ENCODE measurements at regions not wholly inside any gene's neighbourhood (a gene's known extent, or its start where the extent isn't known, plus 50 kb on each side); places are given as distances from the start of the nearest gene placed in this dataset.
A peak's percentile ranks its signal among the peaks of the same experiment; 100 is the strongest.

DNA sequence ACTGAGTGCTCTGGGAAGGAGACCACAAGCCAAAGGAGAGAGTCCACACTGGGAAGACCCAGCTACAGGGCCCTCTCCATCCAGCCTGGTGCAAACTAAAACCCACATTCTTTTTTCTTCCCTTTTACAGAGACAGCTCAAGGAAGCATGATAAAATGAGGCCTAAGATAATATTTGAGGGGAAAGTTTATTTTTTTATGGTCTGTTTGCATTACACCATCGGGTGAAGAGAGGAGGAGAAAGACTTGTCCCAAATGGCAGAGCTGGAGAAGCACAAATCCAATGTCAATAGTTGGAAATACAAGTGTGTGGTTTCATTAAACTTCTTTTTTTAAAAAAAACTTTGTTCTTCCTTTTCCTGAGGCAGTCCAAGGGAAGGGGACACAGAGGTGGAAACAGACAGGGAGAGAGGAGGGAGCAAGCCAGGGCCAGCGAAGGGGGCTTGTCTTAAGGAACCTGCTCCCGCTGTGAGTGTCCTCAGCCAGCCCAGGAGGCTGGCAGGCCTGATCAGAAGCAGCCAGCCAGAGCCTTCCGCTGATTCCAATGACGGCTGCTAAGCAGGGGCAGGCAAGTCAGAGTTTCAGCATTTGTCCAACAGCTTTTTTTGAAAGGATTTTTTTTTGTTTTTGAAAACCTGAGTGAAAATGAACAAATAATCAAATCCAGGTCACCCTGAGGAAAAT is 203.8 kb upstream of the SIX2 start:
- H3K27ac ChIP-seq (ENCODE audit: low read length): no peak overlapping the region
- no peak overlapping the region for H3K4me2 ChIP-seq (ENCODE audit: low read length)
- H2AFZ ChIP-seq (ENCODE audit: low read depth, low read length): no peak overlapping the region
- no peak overlapping the region for H3K4me3 ChIP-seq (ENCODE audit: low read length)
- no peak overlapping the region for H3K9ac ChIP-seq (ENCODE audit: low read length)
- no peaks in the 10 kb centered on the region for H4K20me1 ChIP-seq (ENCODE audit: insufficient read depth, low read length)
- H3K27me3 ChIP-seq (ENCODE audit: low read depth, low read length): peaks cover 15% of the 10 kb centered on the region
- no peaks in the 10 kb centered on the region for H3K36me3 ChIP-seq (replicated peaks; ENCODE audit: low read depth, low read length)
- H3K9me3 ChIP-seq (ENCODE audit: insufficient read depth, low read length): no peaks in the 10 kb centered on the region
- H3K79me2 ChIP-seq (ENCODE audit: low read length): no peaks in the 10 kb centered on the region
- peaks cover 7% of the 10 kb centered on the region for H3K4me1 ChIP-seq (ENCODE audit: low read length)
- TF ChIP-seq EZH2phosphoT487 (IDR thresholded peaks at IDR 0.05; ENCODE audit: low read depth): no peak

DNA sequence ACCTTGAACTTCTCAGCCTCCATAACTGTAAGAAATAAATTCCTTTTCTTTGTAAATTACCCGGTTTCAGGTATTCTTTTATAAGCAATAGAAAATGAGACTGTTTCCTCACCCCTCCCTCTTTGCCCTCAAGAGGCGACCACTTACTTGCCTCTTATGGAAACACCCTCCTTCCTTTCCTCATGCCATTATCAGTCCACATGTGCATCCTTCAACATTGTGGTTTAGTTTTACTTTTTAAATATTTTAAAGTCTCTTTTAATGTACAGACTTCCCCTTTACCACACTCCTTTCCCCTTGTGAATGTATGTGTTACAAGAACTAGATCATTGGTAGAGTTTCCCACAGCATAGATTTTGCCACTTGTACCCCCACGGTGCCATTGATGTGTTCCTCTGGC is 202.4 kb upstream of the SIX2 start:
- no peaks in the 10 kb centered on the region for H4K20me1 ChIP-seq (ENCODE audit: insufficient read depth, low read length)
- TF ChIP-seq EZH2phosphoT487 (IDR thresholded peaks at IDR 0.05; ENCODE audit: low read depth): no peak
- TF ChIP-seq, protein P1, sequence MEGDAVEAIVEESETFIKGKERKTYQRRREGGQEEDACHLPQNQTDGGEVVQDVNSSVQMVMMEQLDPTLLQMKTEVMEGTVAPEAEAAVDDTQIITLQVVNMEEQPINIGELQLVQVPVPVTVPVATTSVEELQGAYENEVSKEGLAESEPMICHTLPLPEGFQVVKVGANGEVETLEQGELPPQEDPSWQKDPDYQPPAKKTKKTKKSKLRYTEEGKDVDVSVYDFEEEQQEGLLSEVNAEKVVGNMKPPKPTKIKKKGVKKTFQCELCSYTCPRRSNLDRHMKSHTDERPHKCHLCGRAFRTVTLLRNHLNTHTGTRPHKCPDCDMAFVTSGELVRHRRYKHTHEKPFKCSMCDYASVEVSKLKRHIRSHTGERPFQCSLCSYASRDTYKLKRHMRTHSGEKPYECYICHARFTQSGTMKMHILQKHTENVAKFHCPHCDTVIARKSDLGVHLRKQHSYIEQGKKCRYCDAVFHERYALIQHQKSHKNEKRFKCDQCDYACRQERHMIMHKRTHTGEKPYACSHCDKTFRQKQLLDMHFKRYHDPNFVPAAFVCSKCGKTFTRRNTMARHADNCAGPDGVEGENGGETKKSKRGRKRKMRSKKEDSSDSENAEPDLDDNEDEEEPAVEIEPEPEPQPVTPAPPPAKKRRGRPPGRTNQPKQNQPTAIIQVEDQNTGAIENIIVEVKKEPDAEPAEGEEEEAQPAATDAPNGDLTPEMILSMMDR (IDR thresholded peaks at IDR 0.05; ENCODE audit: low read depth, low read length): no peak
- no peak overlapping the region for H3K4me3 ChIP-seq (ENCODE audit: low read length)

GRCh38 chr2:45210462-45211195 is 201.4 kb upstream of the SIX2 start:
- Histone ChIP-seq H2AFZ (ENCODE audit: low read depth, low read length) (peak overlapping the region; percentile 89), H3K9ac (ENCODE audit: low read length) (no peak overlapping the region), H3K27me3 (ENCODE audit: low read depth, low read length) (peaks cover 6% of the 10 kb centered on the region), H3K9me3 (ENCODE audit: insufficient read depth, low read length) (no peaks in the 10 kb centered on the region), H3K27ac (ENCODE audit: low read length) (no peak overlapping the region), H3K36me3 (replicated peaks; ENCODE audit: low read depth, low read length) (no peaks in the 10 kb centered on the region), H3K79me2 (ENCODE audit: low read length) (no peaks in the 10 kb centered on the region), H3K4me3 (ENCODE audit: low read length) (peak overlapping the region; percentile 54), H3K4me1 (ENCODE audit: low read length) (peaks cover 7% of the 10 kb centered on the region), H3K4me2 (ENCODE audit: low read length) (peak overlapping the region; percentile 55), H4K20me1 (ENCODE audit: insufficient read depth, low read length) (no peaks in the 10 kb centered on the region)
- TF ChIP-seq, protein P1 (IDR thresholded peaks at IDR 0.05; ENCODE audit: low read depth, low read length): 0 out of 2 replicates have a peak, but pooled peaks have one; percentile 10
- TF ChIP-seq EZH2phosphoT487 (IDR thresholded peaks at IDR 0.05; ENCODE audit: low read depth): no peak

More for the DNA sequence above, 202.4 kb upstream of the SIX2 start:
- Histone ChIP-seq H3K9me3 (ENCODE audit: insufficient read depth, low read length) (no peaks in the 10 kb centered on the region), H2AFZ (ENCODE audit: low read depth, low read length) (no peak overlapping the region), H3K9ac (ENCODE audit: low read length) (no peak overlapping the region), H3K4me2 (ENCODE audit: low read length) (no peak overlapping the region), H3K27me3 (ENCODE audit: low read depth, low read length) (peaks cover 15% of the 10 kb centered on the region), H3K4me1 (ENCODE audit: low read length) (peaks cover 7% of the 10 kb centered on the region), H3K79me2 (ENCODE audit: low read length) (no peaks in the 10 kb centered on the region), H3K36me3 (replicated peaks; ENCODE audit: low read depth, low read length) (no peaks in the 10 kb centered on the region), H3K27ac (ENCODE audit: low read length) (no peak overlapping the region)

DNA sequence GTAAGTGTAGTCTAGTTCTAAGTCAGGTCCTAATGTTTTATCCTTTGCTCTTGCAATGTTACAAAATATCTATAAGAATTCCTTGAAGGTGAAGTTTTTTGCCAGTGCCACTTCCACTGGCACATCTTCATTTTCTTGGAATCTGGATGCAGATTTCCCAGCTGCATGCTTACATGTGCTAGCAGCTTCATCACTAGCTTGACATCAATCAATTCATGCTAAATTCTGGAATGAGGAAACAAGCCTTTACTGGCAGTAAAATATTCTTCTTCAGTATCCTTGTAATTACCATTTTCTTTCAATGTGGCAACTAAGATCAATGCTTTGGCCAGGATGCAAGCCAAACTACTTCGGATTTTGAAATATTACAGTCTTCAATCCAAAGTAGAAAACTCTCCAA is 200.6 kb upstream of the SIX2 start:
- Histone ChIP-seq H3K9ac (ENCODE audit: low read length) (no peak overlapping the region), H3K79me2 (ENCODE audit: low read length) (no peaks in the 10 kb centered on the region), H3K27me3 (ENCODE audit: low read depth, low read length) (no peaks in the 10 kb centered on the region), H3K36me3 (replicated peaks; ENCODE audit: low read depth, low read length) (no peaks in the 10 kb centered on the region), H3K4me1 (ENCODE audit: low read length) (peaks cover 7% of the 10 kb centered on the region), H3K4me2 (ENCODE audit: low read length) (no peak overlapping the region), H3K27ac (ENCODE audit: low read length) (no peak overlapping the region), H3K9me3 (ENCODE audit: insufficient read depth, low read length) (no peaks in the 10 kb centered on the region), H4K20me1 (ENCODE audit: insufficient read depth, low read length) (no peaks in the 10 kb centered on the region), H2AFZ (ENCODE audit: low read depth, low read length) (no peak overlapping the region), H3K4me3 (ENCODE audit: low read length) (no peak overlapping the region)
- TF ChIP-seq, protein P1 (IDR thresholded peaks at IDR 0.05; ENCODE audit: low read depth, low read length): no peak
- TF ChIP-seq EZH2phosphoT487 (IDR thresholded peaks at IDR 0.05; ENCODE audit: low read depth): no peak
